CD4-positive, alpha-beta T cell treated with Interleukin-15 for 1 hour (primary cell): ENCODE measurements at regions not wholly inside any gene's neighbourhood (a gene's known extent, or its start where the extent isn't known, plus 50 kb on each side); places are given as distances from the start of the nearest gene placed in this dataset.

Experiments
- DNase-seq: peaks from one replicate; pipeline ENCODE4 v3.0.0-alpha.2; 2020

- DNase-seq: no peak
These were observed 105.3 kb upstream of the KIRREL3 start for GRCh38 chr11:127105593-127106541.

DNA sequence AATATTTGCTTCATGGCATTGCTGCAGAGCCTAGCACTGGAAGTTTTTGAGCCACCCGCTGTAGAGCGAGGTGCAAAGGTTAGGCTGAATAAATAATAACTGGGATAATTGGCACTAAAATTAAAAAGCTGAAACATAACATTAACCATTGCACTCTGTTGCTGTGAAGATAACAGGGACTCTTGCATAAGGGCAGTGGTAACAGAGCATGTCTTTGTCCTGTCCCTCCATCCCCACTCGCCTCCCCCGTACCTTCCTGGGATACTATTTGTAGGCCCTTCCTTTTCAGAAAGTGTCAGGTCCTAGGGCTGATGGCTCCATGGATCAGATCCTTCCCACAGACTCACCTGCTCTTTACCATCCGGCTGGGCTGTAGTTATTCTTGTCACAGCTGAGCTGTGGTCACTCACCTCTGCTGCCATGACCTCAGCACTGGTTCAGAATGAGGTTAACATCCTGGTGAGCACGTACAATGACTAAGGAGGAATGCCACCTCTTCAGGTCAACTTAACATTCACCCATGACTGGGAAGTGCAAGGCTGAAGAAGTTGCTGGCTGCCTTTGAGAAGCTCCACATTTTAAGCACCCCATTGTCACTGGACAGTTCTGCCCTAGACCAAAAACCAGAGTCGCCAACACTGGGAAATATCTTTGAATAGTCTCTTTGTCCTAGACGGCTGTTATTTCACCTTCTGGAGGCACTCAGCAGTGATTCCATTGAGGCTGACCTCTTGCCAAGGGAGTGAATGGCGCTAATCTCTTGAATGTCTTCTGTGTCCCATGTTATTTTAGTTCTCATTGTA lies 103.2 kb upstream of the KIRREL3 start:
- no peak for DNase-seq

DNA sequence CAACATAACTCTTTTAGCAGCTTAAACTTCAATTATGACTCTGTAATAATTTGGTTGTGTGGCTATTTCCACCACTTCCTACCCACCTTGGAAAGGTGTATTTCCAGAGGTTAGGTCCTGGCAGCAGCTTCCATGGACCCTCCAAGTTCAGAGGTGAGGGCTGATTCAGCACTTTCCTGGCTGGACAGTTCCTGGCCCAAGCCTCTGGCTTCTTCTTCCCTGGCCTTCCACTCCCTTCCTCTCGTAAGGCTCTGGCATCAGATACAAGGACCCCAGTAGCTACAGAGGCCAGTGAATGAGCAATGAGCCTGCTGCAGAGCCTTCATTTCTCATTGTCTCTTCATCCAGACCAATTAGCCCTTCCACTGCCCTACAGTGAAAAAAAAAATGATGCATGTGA lies 98.1 kb upstream of the KIRREL3 start:
- no peak for DNase-seq

DNA sequence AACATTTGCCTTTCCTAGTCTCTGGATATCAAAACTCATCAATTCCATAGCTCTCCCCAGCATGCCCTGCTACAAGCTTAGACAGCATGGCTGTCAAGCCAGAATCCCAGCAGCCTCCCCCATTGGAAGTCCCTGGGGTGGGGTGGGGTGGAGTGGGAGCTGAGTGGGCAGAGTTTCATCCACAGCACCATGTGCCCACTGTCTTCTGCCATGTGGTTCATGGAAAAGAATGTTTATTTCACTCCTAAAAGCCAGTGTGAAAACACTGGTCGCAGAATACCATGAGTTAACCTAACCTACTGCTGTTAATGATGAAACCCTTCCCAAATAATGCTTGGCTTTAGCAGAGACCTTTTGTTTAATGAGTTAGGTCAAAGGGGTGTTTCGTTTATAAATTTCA lies 80.2 kb upstream of the KIRREL3 start:
- DNase-seq: no peak

- no peak for DNase-seq
These were observed 75.2 kb upstream of the KIRREL3 start for GRCh38 chr11:127075758-127076157.

- no peak for DNase-seq
These were observed 73.7 kb upstream of the KIRREL3 start for GRCh38 chr11:127074151-127074761.

DNA sequence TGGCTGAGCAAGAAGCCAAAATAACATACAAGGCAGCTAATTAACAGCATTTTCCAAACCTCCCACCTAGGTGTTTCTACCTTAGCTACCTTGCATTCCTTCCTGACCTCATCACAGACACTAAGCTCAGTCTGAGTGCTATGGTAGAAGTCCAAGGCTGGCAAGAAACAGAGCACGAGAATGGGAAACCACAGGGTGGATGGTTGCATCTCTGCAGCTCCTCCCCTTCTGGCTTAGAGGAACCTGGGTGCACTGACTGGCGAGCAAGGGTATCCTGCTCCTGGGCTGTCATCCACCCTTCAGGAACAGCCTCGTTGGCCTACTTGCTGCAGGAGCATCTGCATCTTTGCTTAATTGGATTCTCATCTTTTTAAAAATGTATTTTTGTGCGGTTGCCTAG lies 73.1 kb upstream of the KIRREL3 start:
- DNase-seq: no peak

DNA sequence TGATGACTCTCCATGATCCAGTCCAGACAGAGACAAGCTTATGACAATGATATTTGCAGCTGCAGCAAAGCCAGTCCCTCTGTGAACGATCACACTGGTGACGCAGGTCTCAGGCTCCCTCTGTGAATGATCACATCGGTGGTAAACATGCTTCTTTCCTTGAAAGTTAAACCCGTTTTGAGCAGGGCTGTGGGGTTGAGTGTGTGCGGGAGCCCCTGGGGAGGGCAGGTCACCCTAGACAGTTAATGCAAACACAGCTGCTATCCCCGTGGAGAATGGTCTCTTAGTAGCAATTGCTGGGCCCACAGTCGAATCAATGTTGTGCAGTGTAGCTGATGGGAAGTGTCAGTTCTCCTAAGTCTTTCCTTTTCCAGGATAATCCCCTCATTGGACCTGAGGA lies 71.0 kb upstream of the KIRREL3 start:
- no peak for DNase-seq

- no peak for DNase-seq
These were observed 70.2 kb upstream of the KIRREL3 start for GRCh38 chr11:127070808-127071207.

- no peak for DNase-seq
These were observed 66.0 kb upstream of the KIRREL3 start for GRCh38 chr11:127066401-127067090.

DNA sequence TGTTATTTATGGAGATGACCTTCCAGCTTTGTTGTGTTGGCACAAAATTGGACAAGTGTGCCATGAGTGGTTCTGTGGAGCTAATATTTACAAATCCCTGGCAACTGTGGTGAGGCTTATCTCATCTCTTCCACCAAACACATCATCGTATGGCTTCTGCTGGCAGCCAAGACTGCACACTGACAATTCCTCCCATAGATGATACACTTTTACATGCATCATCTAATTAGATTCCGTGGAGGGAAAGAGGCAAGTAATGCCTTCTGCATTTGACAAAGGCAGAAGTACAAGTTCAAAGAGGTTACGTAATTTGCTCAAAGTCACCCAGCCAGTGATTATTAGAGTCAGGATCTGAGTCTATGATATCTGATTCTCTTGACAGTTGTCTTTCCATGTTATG lies 62.7 kb upstream of the KIRREL3 start:
- DNase-seq: no peak

GRCh38 chr11:127061947-127062346 lies 61.4 kb upstream of the KIRREL3 start:
- DNase-seq: no peak

GRCh38 chr11:127059750-127060149 lies 59.2 kb upstream of the KIRREL3 start:
- no peak for DNase-seq

GRCh38 chr11:127059286-127059685 lies 58.7 kb upstream of the KIRREL3 start:
- DNase-seq: no peak

- DNase-seq: no peak
These were observed 58.0 kb upstream of the KIRREL3 start for GRCh38 chr11:127058524-127058923.

DNA sequence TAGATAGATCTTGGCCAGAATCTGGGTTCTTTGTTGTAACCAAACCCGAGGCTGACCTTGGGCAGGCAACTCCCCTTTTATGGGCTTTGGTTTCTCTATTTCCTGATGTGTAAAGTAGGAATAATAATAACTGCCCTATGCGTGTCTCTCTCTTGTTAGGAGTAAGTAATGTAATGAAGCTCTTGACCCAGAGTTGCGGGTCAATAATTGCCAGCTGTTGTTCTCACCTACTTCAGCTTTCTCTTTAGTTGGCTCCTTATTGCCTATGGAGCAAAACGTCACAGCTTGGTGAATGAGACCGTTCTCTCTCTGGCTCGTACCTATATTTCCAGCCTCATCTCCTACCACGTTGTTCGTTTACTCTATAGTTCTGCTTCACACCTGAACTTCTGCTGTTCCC lies 56.6 kb upstream of the KIRREL3 start:
- DNase-seq: no peak

DNA sequence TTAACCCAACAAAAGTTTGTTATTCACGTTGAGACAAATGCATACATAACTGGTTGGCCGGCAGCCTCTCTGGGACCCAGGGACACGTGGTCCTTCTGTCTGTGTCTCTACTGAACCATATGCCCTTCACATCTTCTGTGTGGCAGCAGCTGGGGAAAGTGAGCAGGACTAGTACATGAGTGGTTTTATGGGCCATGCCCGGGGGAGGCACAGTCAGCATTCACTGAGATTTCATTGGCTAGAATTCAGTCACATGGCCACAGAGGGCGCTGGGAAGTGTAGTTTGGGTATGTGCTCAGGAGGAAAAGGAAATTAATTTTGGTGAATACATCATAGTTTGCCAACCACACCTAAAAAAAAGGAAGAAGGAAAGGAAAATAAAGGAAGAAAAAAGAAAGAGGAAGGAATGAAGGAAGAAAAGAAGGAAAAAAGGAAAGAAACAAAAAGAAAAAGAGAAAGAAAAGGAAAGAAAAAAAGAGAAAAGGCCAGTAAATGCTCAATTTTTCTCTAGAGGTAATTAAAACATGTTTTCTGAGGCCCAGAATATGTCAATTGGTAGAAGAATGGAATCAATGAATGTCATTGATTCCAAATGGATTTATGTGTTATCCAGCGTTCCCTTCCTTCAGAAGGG lies 55.9 kb upstream of the KIRREL3 start:
- no peak for DNase-seq

- DNase-seq: no peak
These were observed 54.7 kb upstream of the KIRREL3 start for GRCh38 chr11:127055236-127055635.

DNA sequence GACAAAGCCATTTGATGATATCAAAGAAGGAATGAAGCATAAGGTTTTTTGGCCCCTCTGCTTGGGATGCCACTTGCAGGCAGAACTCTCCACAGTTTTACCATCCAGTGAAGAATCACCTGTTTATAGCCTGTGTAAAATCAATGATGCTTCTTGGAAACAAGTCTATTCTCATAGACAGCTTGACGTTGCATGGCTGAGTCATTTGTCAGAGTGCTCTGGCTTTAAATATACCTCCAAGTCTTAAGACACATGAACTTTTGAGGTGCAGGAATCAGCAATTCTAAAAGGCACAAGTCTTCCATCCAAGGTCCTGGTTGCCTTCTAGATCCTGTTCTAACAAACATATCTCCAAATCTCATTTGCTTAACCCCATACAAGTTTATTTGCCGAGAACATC lies 53.6 kb upstream of the KIRREL3 start:
- DNase-seq: no peak

DNA sequence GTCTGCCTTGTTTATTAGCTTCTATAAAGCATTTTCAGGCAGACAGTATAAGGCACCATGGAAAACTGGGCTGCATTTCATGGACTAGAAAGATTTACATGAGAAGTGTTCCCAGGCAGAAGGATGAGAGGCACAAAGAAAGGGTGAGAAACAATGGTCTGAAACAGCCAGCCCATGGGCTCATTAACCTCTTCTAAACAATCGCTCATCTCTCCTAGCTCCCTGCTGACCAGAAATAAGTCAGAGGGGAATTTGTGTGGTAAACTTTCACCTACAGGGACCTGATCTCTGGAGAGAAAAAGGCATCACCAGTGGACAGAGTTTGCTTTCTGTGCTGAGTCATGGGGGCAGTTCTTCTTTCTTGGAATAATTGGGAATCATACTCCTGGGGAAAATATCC lies 51.8 kb upstream of the KIRREL3 start:
- DNase-seq: no peak
